K562 (cell line): ENCODE measurements at regions not wholly inside any gene's neighbourhood (a gene's known extent, or its start where the extent isn't known, plus 50 kb on each side); places are given as distances from the start of the nearest gene placed in this dataset.

Experiments
- ATAC-seq: fragments of 200-7000 bp; cut with Tn5 transposase; 3 replicates; pipeline ENCODE4 v1.9.1; 2020; ENCODE audit warnings: moderate library complexity
- BruUV-seq: library from RNA; stranded (reverse); fragments of 400-500 nt; replicated peaks from 2 replicates; lab custom pipeline; 2021; lab: Mats Ljungman, UMichigan
- CTCF ChIA-PET: fragments of 300-600 bp; formaldehyde crosslinking; extraction: SDS; loops from one replicate; lab custom pipeline; 2021; ENCODE audit warnings: low intra/inter-chr PET ratio; lab: Yijun Ruan, JAX
- POLR2A ChIA-PET: fragments of 300-600, 350-650 bp; sonication (Branson Sonifier 250); formaldehyde crosslinking; extraction: SDS; loops from one replicate; lab custom pipeline; 2021; ENCODE audit warnings: antibody characterized with exemption, inconsistent platforms; lab: Yijun Ruan, JAX
- DNase-seq, 4 experiments: peaks; one replicate each; pipeline versions ENCODE4 v3.0.0 to v3.0.0-alpha.2; 2011 to 2018; ENCODE audit warnings: low spot score in 3 of 4, mixed read lengths in 3 of 4; ENCODE audit errors: extremely low read depth in 1 of 4
- FAIRE-seq: peaks from 2 replicates; lab custom pipeline; 2011; peaks lifted over from hg19 to GRCh38; lab: Jason Lieb, UNC
- H2AFZ ChIP-seq: 2 replicates; pipeline ENCODE4 v1.6.0; 2011; ENCODE audit warnings: low read depth, low read length, control low read depth, inconsistent platforms
- H3K27ac ChIP-seq: fragments of 200-600 bp; 3 replicates; pipeline ENCODE4 v1.8.0; 2011; ENCODE audit warnings: low read depth, mild to moderate bottlenecking, control low read depth, inconsistent platforms, low read length, moderate library complexity, mixed read lengths; ENCODE audit errors: extremely low read depth
- H3K27me3 ChIP-seq, 2 experiments: fragments of 300-600 bp in 1 of 2; 2 replicates in 1 of 2; 3 replicates in 1 of 2; pipeline versions ENCODE4 v1.6.0 to v1.8.0; 2011; ENCODE audit warnings: inconsistent platforms in 2 of 2, low read length in 2 of 2, mild to moderate bottlenecking in 1 of 2, mixed read lengths in 1 of 2, moderate library complexity in 1 of 2; ENCODE audit not compliant: control insufficient read depth in 2 of 2, insufficient read depth in 2 of 2
- H3K36me3 ChIP-seq: fragments of 300-600 bp; 3 replicates; pipeline ENCODE4 v1.8.0; 2011; ENCODE audit warnings: mild to moderate bottlenecking, low read length, inconsistent platforms; ENCODE audit not compliant: control insufficient read depth, insufficient read depth
- H3K4me1 ChIP-seq, 2 experiments: fragments of 200-600 bp in 1 of 2; replicated peaks in 1 of 2; 2 replicates in 1 of 2; 3 replicates in 1 of 2; pipeline versions ENCODE4 v1.5.1 to v1.8.0; 2011; ENCODE audit warnings: inconsistent platforms in 2 of 2, low read length in 2 of 2, mild to moderate bottlenecking in 1 of 2, mixed read lengths in 1 of 2, moderate library complexity in 1 of 2; ENCODE audit not compliant: control insufficient read depth in 2 of 2, insufficient read depth in 2 of 2
- H3K4me2 ChIP-seq: 2 replicates; pipeline ENCODE4 v1.6.1; 2011; ENCODE audit warnings: low read length, control low read depth, inconsistent platforms, mixed read lengths; ENCODE audit not compliant: insufficient read depth
- H3K4me3 ChIP-seq: fragments of 200-600 bp; sonication (generic), shearing (Covaris generic); 2 replicates; pipeline ENCODE4 v1.5.1; 2016; ENCODE audit warnings: control low read depth, inconsistent platforms
- H3K79me2 ChIP-seq: fragments of 200-600 bp; 3 replicates; pipeline ENCODE4 v1.8.0; 2011; ENCODE audit warnings: low read length, inconsistent platforms; ENCODE audit not compliant: control insufficient read depth, insufficient read depth
- H3K9ac ChIP-seq, 2 experiments: 2 replicates each; pipeline versions ENCODE4 v1.6.0 to v1.6.1; 2011; ENCODE audit warnings: low read depth in 2 of 2, low read length in 2 of 2, control low read depth in 1 of 2, inconsistent platforms in 1 of 2, mild to moderate bottlenecking in 1 of 2, mixed read lengths in 1 of 2; ENCODE audit not compliant: insufficient read depth in 1 of 2
- H3K9me1 ChIP-seq: one replicate; pipeline ENCODE4 v1.6.0; 2011; ENCODE audit warnings: inconsistent platforms, mild to moderate bottlenecking, low read length, moderate library complexity; ENCODE audit not compliant: control insufficient read depth, insufficient read depth
- H3K9me3 ChIP-seq: replicated peaks from 2 replicates; pipeline ENCODE4 v1.5.1; 2011; ENCODE audit warnings: low read depth, low read length, inconsistent platforms; ENCODE audit not compliant: control insufficient read depth, insufficient read depth
- H4K20me1 ChIP-seq: replicated peaks from 2 replicates; pipeline ENCODE4 v1.6.1; 2011; ENCODE audit warnings: low read length, inconsistent platforms, mixed read lengths; ENCODE audit not compliant: control insufficient read depth, insufficient read depth
- ARID1B ChIP-seq: fragments of 450-650 bp; IDR thresholded peaks from 2 replicates; pipeline ENCODE4 v1.6.1; 2016; ENCODE audit warnings: antibody characterized with exemption, mild to moderate bottlenecking, inconsistent platforms
- BRD4 ChIP-seq: fragments of 200-600 bp; sonication (generic); IDR thresholded peaks from 2 replicates; pipeline ENCODE4 v1.6.1; 2017; ENCODE audit warnings: inconsistent platforms
- DLX4 ChIP-seq: fragments of 250-450 bp; sonication (Bioruptor Pico); IDR thresholded peaks from 2 replicates; pipeline ENCODE4 v1.6.1; 2021; ENCODE audit warnings: mild to moderate bottlenecking
- HDAC8 ChIP-seq: fragments of 450-650 bp; IDR thresholded peaks from 2 replicates; pipeline ENCODE4 v1.6.1; 2016; ENCODE audit warnings: mild to moderate bottlenecking, missing genetic modification characterization, moderate library complexity, missing compliant biosample characterization
- MAZ ChIP-seq, 2 experiments: fragments of 450-650 bp in 1 of 2; sonication (generic) in 1 of 2; formaldehyde crosslinking; IDR thresholded peaks in 1 of 2; conservative IDR thresholded peaks in 1 of 2; 2 replicates each; pipeline versions ENCODE4 v1.4.0 to v1.5.0; 2020; ENCODE audit warnings: mild to moderate bottlenecking in 1 of 2, missing genetic modification reagents in 1 of 2
- NFXL1 ChIP-seq: fragments of 450-650 bp; formaldehyde crosslinking; IDR thresholded peaks from 2 replicates; pipeline ENCODE4 v1.4.0; 2021; ENCODE audit warnings: mild to moderate bottlenecking
- RBBP5 ChIP-seq: fragments of 200-600 bp; sonication (generic); IDR thresholded peaks from 2 replicates; pipeline ENCODE4 v1.6.1; 2012; ENCODE audit warnings: borderline replicate concordance, mild to moderate bottlenecking, low read length, control low read depth, inconsistent platforms; ENCODE audit not compliant: insufficient read depth, poor library complexity, severe bottlenecking
- ZEB2 ChIP-seq: fragments of 450-650 bp; IDR thresholded peaks from 2 replicates; pipeline ENCODE4 v1.6.1; 2016
- ZNF695 ChIP-seq: fragments of 450-650 bp; formaldehyde crosslinking; IDR thresholded peaks from 2 replicates; pipeline ENCODE4 v1.4.0; 2020; ENCODE audit warnings: mild to moderate bottlenecking, moderate library complexity
- ZSCAN29 ChIP-seq: fragments of 450-650 bp; IDR thresholded peaks from 2 replicates; pipeline ENCODE4 v1.6.1; 2017
- WGBS: fragments of 100-300 bp; shearing (Covaris generic); methylation state at CpG from one replicate; pipeline ENCODE4 v1.1.6; 2016; ENCODE audit warnings: low coverage, mixed read lengths; ENCODE audit not compliant: insufficient coverage; ENCODE audit errors: missing lambda C conversion rate; 5-methylcytosine and 5-hydroxymethylcytosine counted together
- in situ Hi-C: fragments of 300-500 bp; cut with MboI; formaldehyde crosslinking; loops from 4 replicates; pipeline ENCODE4 v1.15.0; 2018; ENCODE audit warnings: inconsistent platforms, mixed read lengths
- intact Hi-C: fragments of 100-400 bp; cut with micrococcal nuclease; formaldehyde crosslinking; loops from 2 replicates; pipeline ENCODE4 v1.14.2; 2022
- TF ChIP-seq, protein P1 (sequence below): fragments of 250-450 bp; sonication (Bioruptor Pico); IDR thresholded peaks from 2 replicates; pipeline ENCODE4 v1.5.0; 2021
- TF ChIP-seq, protein P2 (sequence below): fragments of 250-450 bp; sonication (Bioruptor Pico); IDR thresholded peaks from 2 replicates; pipeline ENCODE4 v1.8.0; 2021; ENCODE audit warnings: moderate library complexity, mild to moderate bottlenecking, inconsistent platforms
- TF ChIP-seq, protein P3 (sequence below): sonication (generic); formaldehyde crosslinking; IDR thresholded peaks from 2 replicates; pipeline ENCODE4 v1.9.0; 2022; ENCODE audit warnings: mild to moderate bottlenecking, missing genetic modification reagents

DNA sequence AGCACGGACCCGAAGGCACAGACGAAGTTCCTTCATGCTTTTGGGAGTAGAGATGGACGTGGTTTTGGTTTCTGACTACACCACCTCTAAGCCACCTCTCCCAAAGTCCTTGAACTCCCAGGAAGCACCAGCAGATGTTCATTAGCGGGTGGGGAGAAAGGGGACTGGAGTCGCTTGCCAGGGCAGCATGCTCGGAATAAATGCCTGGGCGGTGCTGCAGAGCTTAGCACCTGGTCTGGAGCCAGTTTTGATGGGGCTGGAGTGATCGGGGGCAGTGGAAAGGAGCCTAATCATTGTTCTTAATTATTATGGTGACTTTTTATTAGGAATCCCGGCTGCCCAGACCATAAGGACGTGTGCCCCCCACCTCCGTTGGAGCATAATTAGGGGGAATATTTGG lies 220.8 kb downstream of the TFCP2L1 start:
- BruUV-seq: no TSS peak
- TF ChIP-seq, protein P1, sequence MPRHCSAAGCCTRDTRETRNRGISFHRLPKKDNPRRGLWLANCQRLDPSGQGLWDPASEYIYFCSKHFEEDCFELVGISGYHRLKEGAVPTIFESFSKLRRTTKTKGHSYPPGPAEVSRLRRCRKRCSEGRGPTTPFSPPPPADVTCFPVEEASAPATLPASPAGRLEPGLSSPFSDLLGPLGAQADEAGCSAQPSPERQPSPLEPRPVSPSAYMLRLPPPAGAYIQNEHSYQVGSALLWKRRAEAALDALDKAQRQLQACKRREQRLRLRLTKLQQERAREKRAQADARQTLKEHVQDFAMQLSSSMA (CRISPR knock-in tag): no peak
- TF ChIP-seq RBBP5 (no peak), DLX4 (CRISPR knock-in tag) (no peak), ZNF695 (CRISPR knock-in tag) (no peak), ARID1B (no peak), ZSCAN29 (no peak), NFXL1 (CRISPR knock-in tag) (no peak), ZEB2 (no peak), MAZ (CRISPR knock-in tag; conservative IDR thresholded peaks at IDR 0.05 in 1 of 2, IDR thresholded peaks at IDR 0.05 in 1 of 2) (no peak), HDAC8 (no peak), BRD4 (no peak)
- TF ChIP-seq, protein P2, sequence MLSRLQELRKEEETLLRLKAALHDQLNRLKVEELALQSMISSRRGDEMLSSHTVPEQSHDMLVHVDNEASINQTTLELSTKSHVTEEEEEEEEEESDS (CRISPR knock-in tag): no peak
- TF ChIP-seq, protein P3, sequence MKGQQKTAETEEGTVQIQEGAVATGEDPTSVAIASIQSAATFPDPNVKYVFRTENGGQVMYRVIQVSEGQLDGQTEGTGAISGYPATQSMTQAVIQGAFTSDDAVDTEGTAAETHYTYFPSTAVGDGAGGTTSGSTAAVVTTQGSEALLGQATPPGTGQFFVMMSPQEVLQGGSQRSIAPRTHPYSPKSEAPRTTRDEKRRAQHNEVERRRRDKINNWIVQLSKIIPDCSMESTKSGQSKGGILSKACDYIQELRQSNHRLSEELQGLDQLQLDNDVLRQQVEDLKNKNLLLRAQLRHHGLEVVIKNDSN (CRISPR knock-in tag): no peak
- intact Hi-C loops (no loop called here), in situ Hi-C loops (no loop called here)
- Histone ChIP-seq H3K27me3 (peaks cover 12 to 82% of the 10 kb centered on the region in 2 experiments), H3K79me2 (no peaks in the 10 kb centered on the region), H3K27ac (no peak overlapping the region), H3K4me1 (no peaks in the 10 kb centered on the region), H3K4me2 (no peak overlapping the region), H3K9ac (no peak overlapping the region), H2AFZ (no peak overlapping the region), H3K36me3 (no peaks in the 10 kb centered on the region), H3K9me3 (no peaks in the 10 kb centered on the region), H3K9me1 (no peaks in the 10 kb centered on the region), H4K20me1 (peaks cover 11% of the 10 kb centered on the region; the same call in 1 of the 2 replicates), H3K4me3 (no peak overlapping the region)
- no peak for FAIRE-seq
- CTCF ChIA-PET: interaction anchor here (0.5 kb wide), 1 partner anchor 16 kb away, joined by 3 read pairs; no protein-coding TSS in a partner anchor
- no peak for ATAC-seq
- no peak for DNase-seq
- POLR2A ChIA-PET: interaction anchor here (0.9 kb wide), 1 partner anchor 10 kb away, joined by 4 read pairs; no protein-coding TSS in a partner anchor
- under 1% methylated on average over 9 of the region's 12 CpGs for WGBS
